Sigmoid colon (tissue), 6 donors: ENCODE measurements at regions not wholly inside any gene's neighbourhood (a gene's known extent, or its start where the extent isn't known, plus 50 kb on each side); places are given as distances from the start of the nearest gene placed in this dataset.
"Not testable (repeated sequence)": the region's sequence is repeated elsewhere in the genome, so short reads cannot be mapped to it uniquely, and the experiment has no call there.

Experiments used
- DNase-seq: peaks from one replicate; pipeline ENCODE4 v3.0.0-alpha.2; 2019
- H3K27ac ChIP-seq, 4 donors: fragments of 200-600 bp; sonication (generic); one replicate each; pipeline ENCODE4 v1.5.1; 2016 to 2019; ENCODE audit warnings: mild to moderate bottlenecking in 1 of 4
- H3K27me3 ChIP-seq, 3 donors: fragments of 200-600 bp; sonication (generic); one replicate each; pipeline ENCODE4 v1.5.1; 2019; ENCODE audit warnings: mild to moderate bottlenecking in 1 of 3
- H3K36me3 ChIP-seq, 4 donors: fragments of 200-600 bp; sonication (generic); one replicate each; pipeline ENCODE4 v1.5.1; 2016 to 2019
- H3K4me1 ChIP-seq, 4 donors: fragments of 200-600 bp; sonication (generic); one replicate each; pipeline ENCODE4 v1.5.1; 2017 to 2019
- H3K4me3 ChIP-seq, 4 donors: fragments of 200-600 bp; sonication (generic); one replicate each; pipeline ENCODE4 v1.5.1; 2017 to 2019; ENCODE audit warnings: mild to moderate bottlenecking in 2 of 4, moderate library complexity in 1 of 4
- H3K9me3 ChIP-seq, 4 donors: fragments of 200-600 bp in 3 of 4; sonication (generic) in 3 of 4; one replicate each; pipeline versions ENCODE4 v1.5.1 to v1.6.1; 2013 to 2019
- EP300 ChIP-seq, 4 donors: sonication (generic); formaldehyde crosslinking; IDR thresholded peaks; one replicate each; pipeline ENCODE4 v1.6.1; 2017; ENCODE audit warnings: antibody characterized with exemption in 4 of 4
- POLR2A ChIP-seq, 2 donors: fragments of 450-650 bp; IDR thresholded peaks; one replicate each; pipeline ENCODE4 v1.6.1; 2016; ENCODE audit warnings: antibody characterized with exemption in 2 of 2, mild to moderate bottlenecking in 2 of 2, moderate library complexity in 2 of 2
- POLR2AphosphoS5 ChIP-seq, 4 donors: sonication (generic); formaldehyde crosslinking; IDR thresholded peaks; one replicate each; pipeline ENCODE4 v1.6.1; 2017; ENCODE audit warnings: antibody characterized with exemption in 4 of 4
- WGBS, 2 donors: extraction: QIAGEN DNeasy Blood & Tissue Kit; methylation state at CpG; one replicate each; pipeline ENCODE4 v1.1.7; 2013; 5-methylcytosine and 5-hydroxymethylcytosine counted together
- intact Hi-C: fragments of 100-400 bp; cut with DNase I; formaldehyde crosslinking; loops from one replicate; pipeline ENCODE4 v1.15.1; 2023
- TF ChIP-seq, protein P1 (sequence below), 4 experiments: fragments of 450-650 bp in 3 of 4; fragments of 200-600 bp in 1 of 4; IDR thresholded peaks; one replicate each; pipeline ENCODE4 v1.5.1; 2016 to 2019; ENCODE audit warnings: antibody characterized with exemption in 4 of 4, mild to moderate bottlenecking in 3 of 4, moderate library complexity in 2 of 4
- donor health status: healthy with polysubstance abuse.
- donor health status: healthy.

DNA sequence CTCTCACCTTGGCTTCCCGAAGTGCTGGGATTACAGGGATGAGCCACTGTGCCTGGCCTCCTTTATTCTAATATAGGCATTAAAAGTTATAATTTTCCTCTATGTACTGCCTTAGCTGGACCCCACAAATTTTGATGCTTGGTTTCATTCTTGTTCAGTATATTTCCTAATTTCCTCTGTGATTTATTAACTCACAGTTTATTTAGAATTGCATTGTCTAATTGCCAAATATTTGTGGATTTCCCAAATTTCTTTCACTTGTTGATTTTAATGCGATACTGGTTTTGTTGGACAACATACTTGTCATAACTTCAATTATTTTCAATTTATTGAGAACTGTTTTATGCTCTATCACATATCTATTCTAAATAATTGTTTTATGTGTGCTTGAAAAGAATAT lies 366.0 kb downstream of the OMA1 start:
- DNase-seq: no peak
- 81 to 90% methylated on average over 2 of the region's 2 CpGs for WGBS, 2 donors

GRCh38 chr1:58169160-58169559 lies 377.4 kb downstream of the OMA1 start:
- H3K36me3 ChIP-seq, DNase-seq, H3K4me1 ChIP-seq, H3K27ac ChIP-seq, H3K27me3 ChIP-seq, intact Hi-C loops, H3K4me3 ChIP-seq, H3K9me3 ChIP-seq: not testable (repeated sequence)
- WGBS, 2 donors: 57 to 59% methylated on average over 3 of the region's 3 CpGs

More for the DNA sequence above, 366.0 kb downstream of the OMA1 start:
- Histone ChIP-seq H3K4me1 (no peaks in the 10 kb centered on the region), H3K9me3 (no peaks in the 10 kb centered on the region), H3K36me3 (no peaks in the 10 kb centered on the region), H3K4me3 (no peak overlapping the region), H3K27ac (no peak overlapping the region), H3K27me3 (no peaks in the 10 kb centered on the region)
- intact Hi-C loops: no loop called here
- TF ChIP-seq POLR2A (IDR thresholded peaks at IDR 0.05): no peak
- TF ChIP-seq, protein P1, sequence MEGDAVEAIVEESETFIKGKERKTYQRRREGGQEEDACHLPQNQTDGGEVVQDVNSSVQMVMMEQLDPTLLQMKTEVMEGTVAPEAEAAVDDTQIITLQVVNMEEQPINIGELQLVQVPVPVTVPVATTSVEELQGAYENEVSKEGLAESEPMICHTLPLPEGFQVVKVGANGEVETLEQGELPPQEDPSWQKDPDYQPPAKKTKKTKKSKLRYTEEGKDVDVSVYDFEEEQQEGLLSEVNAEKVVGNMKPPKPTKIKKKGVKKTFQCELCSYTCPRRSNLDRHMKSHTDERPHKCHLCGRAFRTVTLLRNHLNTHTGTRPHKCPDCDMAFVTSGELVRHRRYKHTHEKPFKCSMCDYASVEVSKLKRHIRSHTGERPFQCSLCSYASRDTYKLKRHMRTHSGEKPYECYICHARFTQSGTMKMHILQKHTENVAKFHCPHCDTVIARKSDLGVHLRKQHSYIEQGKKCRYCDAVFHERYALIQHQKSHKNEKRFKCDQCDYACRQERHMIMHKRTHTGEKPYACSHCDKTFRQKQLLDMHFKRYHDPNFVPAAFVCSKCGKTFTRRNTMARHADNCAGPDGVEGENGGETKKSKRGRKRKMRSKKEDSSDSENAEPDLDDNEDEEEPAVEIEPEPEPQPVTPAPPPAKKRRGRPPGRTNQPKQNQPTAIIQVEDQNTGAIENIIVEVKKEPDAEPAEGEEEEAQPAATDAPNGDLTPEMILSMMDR (IDR thresholded peaks at IDR 0.05): no peak
- TF ChIP-seq POLR2AphosphoS5 (IDR thresholded peaks at IDR 0.05): no peak
- TF ChIP-seq EP300 (IDR thresholded peaks at IDR 0.05): no peak

DNA sequence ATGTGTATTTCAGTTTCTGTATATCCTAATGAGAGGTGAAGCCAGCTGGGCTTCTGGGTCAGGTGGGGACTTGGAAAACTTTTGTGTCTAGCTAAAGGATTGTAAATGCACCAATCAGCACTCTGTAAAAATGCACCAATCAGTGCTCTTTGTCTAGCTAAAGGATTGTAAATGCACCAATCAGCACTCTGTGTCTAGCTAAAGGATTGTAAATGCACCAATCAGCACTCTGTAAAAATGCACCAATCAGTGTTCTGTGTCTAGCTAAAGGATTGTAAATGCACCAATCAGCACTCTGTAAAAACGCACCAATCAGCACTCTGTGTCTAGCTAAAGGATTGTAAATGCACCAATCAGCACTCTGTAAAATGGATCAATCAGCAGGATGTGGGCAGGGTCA lies 379.4 kb downstream of the OMA1 start:
- WGBS, 2 donors: 87 to 91% methylated on average over 1 of the region's 1 CpG
- intact Hi-C loops, H3K4me1 ChIP-seq, H3K4me3 ChIP-seq, DNase-seq, H3K27me3 ChIP-seq, H3K9me3 ChIP-seq, H3K27ac ChIP-seq, H3K36me3 ChIP-seq: not testable (repeated sequence)

DNA sequence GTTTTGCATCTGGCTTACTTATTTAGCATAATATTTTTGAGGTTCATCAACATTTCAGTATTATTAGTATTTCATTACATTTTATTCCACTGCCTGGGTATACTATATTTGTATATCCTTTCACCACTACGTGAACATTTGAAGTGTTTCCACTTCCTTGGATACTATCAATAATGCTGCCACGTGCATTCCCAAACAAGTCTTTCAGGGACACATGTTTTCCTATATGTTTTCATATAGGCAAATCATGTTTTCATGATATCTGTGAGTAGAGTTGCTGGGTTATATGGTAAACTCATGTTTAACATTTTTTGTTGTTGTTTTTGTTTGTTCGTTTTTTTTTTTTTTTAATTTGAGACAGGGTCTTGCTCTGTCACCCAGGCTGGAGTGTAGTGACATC lies 380.1 kb downstream of the OMA1 start:
- H3K4me3 ChIP-seq: no peak overlapping the region
- intact Hi-C loops: no loop called here
- peaks cover 0 to 5% (median 0%) of the 10 kb centered on the region in 4 donors for H3K4me1 ChIP-seq
- H3K27me3 ChIP-seq: no peaks in the 10 kb centered on the region
- H3K36me3 ChIP-seq: no peaks in the 10 kb centered on the region
- H3K27ac ChIP-seq: no peak overlapping the region
- DNase-seq: no peak
- TF ChIP-seq POLR2AphosphoS5 (IDR thresholded peaks at IDR 0.05): no peak
- TF ChIP-seq POLR2A (IDR thresholded peaks at IDR 0.05): no peak
- TF ChIP-seq, protein P1 (IDR thresholded peaks at IDR 0.05): no peak
- no peak for TF ChIP-seq EP300 (IDR thresholded peaks at IDR 0.05)
- 85% methylated on average over 3 of the region's 3 CpGs for WGBS, 2 donors
- H3K9me3 ChIP-seq: no peaks in the 10 kb centered on the region

- Histone ChIP-seq H3K36me3 (no peaks in the 10 kb centered on the region), H3K4me3 (no peak overlapping the region), H3K9me3 (no peaks in the 10 kb centered on the region), H3K27me3 (no peaks in the 10 kb centered on the region), H3K27ac (no peak overlapping the region), H3K4me1 (peaks cover 0 to 5% (median 0%) of the 10 kb centered on the region in 4 donors)
- TF ChIP-seq, protein P1 (IDR thresholded peaks at IDR 0.05): no peak
- no peak for TF ChIP-seq POLR2A (IDR thresholded peaks at IDR 0.05)
- TF ChIP-seq EP300 (IDR thresholded peaks at IDR 0.05): no peak
- no peak for TF ChIP-seq POLR2AphosphoS5 (IDR thresholded peaks at IDR 0.05)
- no peak for DNase-seq
- intact Hi-C loops: no loop called here
- WGBS, 2 donors: 85 to 88% methylated on average over 6 of the region's 6 CpGs
These were observed 381.5 kb downstream of the OMA1 start for GRCh38 chr1:58165073-58165472.

DNA sequence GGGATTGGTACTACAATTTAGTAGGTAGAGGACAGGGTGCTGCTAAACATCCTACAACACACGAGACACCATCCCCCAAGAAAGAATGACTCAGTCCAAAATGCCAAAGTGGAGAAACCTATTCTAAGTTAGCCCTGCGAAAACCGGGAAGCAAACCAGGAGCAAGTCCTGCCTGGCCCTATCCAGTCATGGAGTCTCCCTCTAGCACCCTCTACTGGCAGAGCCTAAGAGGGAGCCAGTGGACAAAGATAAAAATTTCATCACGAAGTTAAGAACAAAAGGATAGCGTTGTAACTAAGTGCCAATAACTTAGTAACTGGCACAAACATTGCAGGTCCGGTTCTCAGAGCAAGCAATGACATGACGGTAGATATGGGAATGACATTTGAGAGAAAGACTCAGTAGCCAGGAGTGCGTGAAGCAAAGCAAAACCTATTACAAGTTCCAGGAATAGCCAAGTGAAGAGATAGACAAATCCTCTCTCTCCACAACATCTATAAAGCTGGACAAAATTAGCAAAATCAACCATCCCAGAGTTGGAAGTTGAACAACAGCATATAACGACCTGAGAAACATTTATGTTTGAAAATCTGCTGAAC lies 383.5 kb downstream of the OMA1 start:
- H3K9me3 ChIP-seq: no peaks in the 10 kb centered on the region
- TF ChIP-seq, protein P1 (IDR thresholded peaks at IDR 0.05): peak in 3 of 4 experiments; percentile 63 to 86 (median 71)
- no peak for TF ChIP-seq EP300 (IDR thresholded peaks at IDR 0.05)
- DNase-seq: peak; percentile 66
- WGBS, 2 donors: 18 to 33% methylated on average over 9 of the region's 9 CpGs
- intact Hi-C loops: loop anchor here (2.0 kb wide), 1 partner anchor 1332 kb away; no protein-coding TSS in a partner anchor
- no peak overlapping the region for H3K27ac ChIP-seq
- H3K27me3 ChIP-seq: no peaks in the 10 kb centered on the region
- peaks cover 0 to 5% (median 0%) of the 10 kb centered on the region in 4 donors for H3K4me1 ChIP-seq
- H3K4me3 ChIP-seq: no peak overlapping the region
- no peaks in the 10 kb centered on the region for H3K36me3 ChIP-seq
